Jurkat, Clone E6-1 (cell line): ENCODE measurements at regions not wholly inside any gene's neighbourhood (a gene's known extent, or its start where the extent isn't known, plus 50 kb on each side); places are given as distances from the start of the nearest gene placed in this dataset.
"Not testable (repeated sequence)": the region's sequence is repeated elsewhere in the genome, so short reads cannot be mapped to it uniquely, and the experiment has no call there.

ENCODE experiments used
- DNase-seq: peaks from one replicate; pipeline ENCODE4 v3.0.0-alpha.2; 2011; ENCODE audit warnings: low read depth, low spot score
- H3K4me3 ChIP-seq: 2 replicates; pipeline ENCODE4 v1.5.1; 2011; ENCODE audit warnings: mild to moderate bottlenecking, low read length, control low read depth, moderate library complexity

DNA sequence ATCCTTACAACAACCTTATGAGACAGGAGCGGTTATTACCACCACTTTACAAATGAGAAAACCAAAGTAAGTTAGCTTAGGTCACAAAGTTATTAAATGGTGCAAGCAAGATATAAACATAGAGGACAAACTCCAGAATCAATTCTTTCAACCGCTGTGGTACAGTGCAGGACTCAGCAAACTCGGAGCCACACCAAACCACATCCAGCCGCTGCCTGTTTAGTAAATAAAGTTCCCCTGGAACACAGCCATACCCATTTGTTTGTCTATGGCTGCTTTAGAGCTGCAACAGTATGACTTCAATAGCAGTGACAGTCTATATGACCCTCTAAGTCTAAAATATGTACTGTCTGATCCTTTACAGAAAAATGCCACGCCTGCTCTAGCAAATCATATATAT lies 1567.2 kb upstream of the WWC1 start:
- no peak overlapping the region for H3K4me3 ChIP-seq
- DNase-seq, result no peak

DNA sequence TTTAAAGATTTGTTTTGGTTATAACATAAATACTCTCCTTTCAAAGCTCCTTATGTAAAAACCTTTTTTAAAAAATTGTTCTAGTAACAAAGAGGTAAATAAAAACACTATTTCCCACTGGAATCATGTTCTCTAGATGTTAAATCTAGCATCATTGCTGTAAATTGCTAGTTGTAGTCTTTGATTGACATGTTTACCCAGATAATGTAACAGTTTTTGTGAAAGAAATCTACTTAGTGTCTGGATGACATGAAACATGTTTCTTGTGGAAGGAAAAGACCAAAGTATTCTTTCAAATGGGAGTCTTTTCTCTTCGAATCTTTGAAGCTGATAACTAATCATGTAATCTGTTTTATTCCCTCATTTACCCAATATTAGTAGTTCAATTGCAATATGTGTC lies 1565.9 kb upstream of the WWC1 start:
- no peak overlapping the region for H3K4me3 ChIP-seq
- DNase-seq, result no peak

DNA sequence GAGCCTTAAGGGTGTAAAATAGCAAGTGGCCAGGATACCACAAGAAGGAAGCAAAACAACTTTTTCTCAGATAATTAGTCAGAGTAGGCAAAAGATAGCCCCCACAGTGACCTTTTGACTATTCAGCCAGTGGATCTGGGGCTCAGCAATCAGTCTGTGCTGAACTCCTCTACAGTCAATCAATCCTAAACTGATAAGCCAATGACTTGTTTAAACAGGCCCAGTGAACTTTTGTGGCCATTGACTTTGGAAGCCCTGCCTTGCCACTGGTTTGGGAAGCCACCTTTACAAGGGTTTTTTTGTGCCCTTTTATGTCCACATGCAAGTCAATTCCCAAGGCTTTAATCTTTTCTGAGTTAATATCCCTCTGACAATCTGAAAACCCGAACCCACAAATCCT lies 1565.0 kb upstream of the WWC1 start:
- no peak for DNase-seq
- no peak overlapping the region for H3K4me3 ChIP-seq

DNA sequence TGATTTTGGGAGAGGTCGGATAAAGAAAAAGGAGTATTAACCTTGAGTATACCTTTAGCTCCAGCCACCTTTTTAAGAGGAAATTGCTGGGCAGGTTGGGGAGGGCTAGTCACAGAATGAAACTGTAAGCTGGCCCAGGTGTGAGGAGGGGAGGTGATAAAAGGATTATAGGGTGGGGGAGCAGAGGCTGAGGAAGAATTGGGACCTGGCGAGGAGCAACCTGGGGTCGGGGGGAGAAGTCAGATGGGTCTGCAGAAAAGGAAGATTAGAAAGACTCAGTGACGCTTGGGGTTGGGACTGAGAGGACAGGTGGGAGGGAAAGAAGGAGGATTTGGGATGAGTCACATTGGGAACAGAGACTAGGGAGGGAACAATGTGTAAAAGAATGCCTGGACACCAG lies 1548.5 kb upstream of the WWC1 start:
- DNase-seq, H3K4me3 ChIP-seq: not testable (repeated sequence)

DNA sequence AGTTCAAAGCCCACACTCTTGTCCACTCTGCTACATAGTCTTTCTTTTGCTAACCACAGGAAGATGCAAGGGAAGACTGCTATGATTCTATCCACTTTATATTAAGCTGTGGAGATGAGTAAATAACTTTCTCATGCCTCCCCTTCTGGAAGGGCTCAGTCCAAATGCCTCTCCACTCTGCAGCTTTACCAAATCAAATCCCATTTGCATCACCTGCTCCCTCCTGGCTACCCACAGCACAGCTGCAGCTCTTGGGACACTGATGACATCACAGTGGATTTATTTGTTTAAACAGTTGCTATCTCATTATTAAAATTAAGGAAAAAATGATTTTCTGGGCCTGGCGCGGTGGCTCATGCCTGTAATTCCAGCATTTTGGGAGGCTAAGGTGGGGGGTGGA lies 1544.9 kb upstream of the WWC1 start:
- no peak for DNase-seq
- no peak overlapping the region for H3K4me3 ChIP-seq

DNA sequence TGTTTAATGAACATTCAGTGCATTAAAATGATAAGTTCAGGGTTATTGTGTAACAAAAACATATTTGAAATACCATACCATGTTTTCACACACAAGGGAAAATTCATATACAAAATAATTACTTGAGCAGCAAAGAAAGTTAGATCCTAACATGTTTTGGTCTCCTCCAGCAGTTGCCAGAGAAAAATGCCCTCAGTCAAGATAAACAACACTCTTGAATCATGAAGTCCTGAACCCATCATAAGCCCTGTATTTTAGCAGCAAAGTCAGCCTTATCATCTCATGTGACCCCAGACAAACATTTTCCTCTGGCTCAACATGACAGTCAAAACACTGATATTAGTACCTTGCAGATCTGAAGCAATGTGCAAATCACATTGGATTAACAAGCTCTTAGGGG lies 1541.1 kb upstream of the WWC1 start:
- H3K4me3 ChIP-seq, result no peak overlapping the region
- no peak for DNase-seq

DNA sequence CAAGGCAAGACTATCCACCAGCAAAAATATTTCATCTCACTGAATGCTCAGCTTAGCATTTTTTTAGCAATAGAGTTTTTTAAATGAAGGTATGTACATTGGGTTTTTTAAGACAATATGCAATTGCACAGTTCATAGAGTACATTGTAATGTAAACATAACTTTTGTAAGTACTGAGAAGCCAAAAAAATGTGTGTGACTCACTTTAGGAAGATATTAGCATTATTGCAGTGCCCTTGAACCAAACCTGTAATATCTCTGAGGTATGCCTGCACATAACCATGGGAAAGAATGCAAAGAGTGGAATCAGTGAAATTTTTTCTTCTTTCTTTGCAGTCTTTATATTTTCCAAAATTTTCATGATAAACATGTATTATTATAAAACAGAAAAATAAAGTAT lies 1533.3 kb upstream of the WWC1 start:
- H3K4me3 ChIP-seq, result no peak overlapping the region
- DNase-seq, result no peak

DNA sequence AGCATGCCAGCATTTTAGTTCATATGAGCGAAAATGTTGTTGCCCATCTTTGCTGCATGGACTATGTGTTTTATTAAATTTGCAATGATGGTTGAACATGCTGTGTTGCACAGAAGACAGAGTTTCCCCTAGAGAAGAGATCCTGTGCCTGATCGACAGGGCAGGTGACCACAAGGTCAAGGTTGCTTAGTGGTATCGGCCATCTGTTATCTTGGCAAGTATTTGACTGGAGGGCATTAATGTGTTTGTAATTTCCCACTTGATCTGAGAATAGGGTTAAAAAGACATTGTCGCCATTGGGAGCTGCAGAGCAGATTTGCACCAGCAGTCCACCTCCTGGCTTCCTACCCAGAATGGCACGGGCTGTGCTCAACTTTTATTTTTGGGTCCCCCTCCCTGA lies 1523.6 kb upstream of the WWC1 start:
- H3K4me3 ChIP-seq, result no peak overlapping the region
- no peak for DNase-seq

DNA sequence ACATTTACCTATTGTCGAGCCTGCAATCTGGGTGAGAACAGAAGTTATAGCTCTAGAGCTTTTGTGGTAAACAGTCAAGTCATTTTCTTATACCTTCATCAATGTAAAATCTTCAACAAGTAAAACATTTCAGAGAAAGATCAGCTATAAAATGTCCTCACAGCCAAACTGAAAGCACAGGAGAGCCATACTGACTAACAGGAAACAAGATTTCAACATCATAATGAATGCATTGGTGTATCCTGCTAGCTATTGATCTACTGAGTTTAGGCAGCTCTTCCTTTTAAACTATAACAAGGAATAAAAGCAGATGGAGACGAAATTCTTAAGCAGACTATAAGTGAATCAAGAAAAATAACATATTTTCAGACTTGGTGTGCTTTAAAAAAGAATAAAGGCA lies 1522.9 kb upstream of the WWC1 start:
- DNase-seq, result no peak
- no peak overlapping the region for H3K4me3 ChIP-seq

DNA sequence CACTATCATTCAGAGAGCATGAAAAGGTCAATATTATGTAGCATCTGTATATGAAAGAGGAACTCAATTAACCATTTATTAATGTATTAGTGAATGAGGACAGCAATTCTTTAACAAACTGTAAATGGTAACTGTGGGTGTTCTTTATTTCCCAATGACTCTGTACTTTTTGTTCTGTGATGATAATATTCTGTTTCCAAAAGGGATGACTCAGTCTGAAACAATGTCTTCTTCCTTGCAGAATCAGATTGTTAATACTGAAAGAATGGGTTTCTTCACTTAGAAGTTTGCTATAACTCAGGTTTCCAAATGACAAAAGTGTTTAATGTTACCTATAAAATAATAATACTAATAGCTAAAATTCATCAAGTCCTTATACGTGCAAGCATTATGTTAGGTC lies 1518.7 kb upstream of the WWC1 start:
- H3K4me3 ChIP-seq, result no peak overlapping the region
- no peak for DNase-seq

DNA sequence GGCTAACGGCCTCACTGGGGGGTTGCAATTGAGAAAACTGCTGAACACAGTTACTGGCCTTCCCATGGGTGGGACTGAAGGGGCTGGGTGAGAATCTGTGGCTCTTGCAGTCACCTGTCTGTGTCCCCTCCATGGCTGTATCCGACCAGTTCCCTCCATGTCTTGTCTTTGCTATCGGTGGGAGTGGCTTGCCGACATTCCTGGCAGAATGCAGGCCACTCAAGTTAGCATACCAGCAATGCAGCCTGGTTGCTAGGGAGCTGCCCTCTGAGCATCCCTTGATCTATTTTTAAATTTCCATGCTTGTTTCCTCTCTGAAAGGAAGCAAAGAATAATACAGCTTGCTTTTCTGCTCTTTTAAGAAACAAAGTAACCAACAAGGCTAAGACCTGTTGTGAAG lies 1509.7 kb upstream of the WWC1 start:
- H3K4me3 ChIP-seq, result no peak overlapping the region
- no peak for DNase-seq

DNA sequence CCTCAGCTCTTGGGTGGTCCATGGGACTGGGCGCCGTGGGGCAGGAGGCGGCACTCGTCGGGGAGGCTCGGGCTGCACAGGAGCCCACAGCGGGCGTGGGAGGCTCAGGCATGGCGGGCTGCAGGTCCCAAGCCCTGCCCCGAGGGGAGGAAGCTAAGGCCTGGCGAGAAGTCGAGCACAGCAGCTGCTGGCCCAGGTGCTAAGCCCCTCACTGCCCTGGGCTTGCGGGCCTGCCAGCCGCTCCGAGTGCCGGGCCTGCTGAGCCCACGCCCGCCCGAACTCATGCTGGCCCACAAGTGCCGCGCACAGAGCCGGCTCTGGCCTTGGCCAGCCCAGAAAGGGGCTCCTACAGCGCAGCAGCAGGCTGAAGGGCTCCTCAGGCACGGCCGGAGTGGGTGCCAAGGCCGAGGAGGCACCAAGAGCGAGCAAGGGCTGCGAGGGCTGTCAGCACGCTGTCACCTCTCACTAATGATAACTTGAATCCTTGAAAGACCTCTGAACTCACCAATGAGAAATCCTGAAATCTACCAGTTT lies 1506.8 kb upstream of the WWC1 start:
- DNase-seq, result no peak
- no peak overlapping the region for H3K4me3 ChIP-seq

DNA sequence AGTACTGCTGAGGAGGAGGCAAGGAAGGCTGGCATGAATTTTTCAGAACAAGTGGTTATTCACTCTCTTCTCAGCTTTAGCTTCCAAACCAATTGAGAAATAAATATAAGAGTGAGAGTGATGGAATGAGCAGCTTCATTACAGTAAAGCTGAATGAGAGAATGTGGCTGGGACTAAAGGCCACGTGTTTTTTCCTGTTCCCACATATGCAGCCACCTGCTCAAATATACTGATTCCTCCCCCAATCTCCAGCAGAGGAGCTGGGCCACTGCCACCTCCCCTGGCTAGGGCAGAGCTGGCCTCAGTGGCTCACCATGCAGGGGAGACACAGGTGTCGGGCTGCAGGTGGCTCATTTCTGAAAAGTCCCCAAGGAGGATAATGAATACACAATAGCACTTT lies 1505.3 kb upstream of the WWC1 start:
- no peak overlapping the region for H3K4me3 ChIP-seq
- DNase-seq, result no peak

DNA sequence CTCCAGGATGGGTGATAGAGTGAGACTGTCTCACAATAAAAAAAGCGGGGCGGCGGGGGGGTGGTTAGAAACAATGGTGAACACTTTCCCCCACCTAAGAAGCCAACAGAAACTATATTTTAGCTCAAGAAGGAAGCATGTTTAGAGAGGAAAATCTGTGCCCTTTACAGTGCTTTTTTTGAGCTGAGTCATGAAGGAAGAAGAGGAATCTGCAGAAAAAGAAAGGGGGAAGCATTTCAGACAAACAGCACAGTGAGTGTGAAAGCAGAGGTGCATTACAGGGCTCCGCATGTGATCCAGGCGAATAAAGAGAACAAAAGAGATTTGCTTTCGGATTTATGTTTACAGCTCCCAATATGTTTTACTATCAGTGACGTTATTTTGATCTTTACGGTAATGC lies 1504.6 kb upstream of the WWC1 start:
- no peak overlapping the region for H3K4me3 ChIP-seq
- DNase-seq, result no peak

DNA sequence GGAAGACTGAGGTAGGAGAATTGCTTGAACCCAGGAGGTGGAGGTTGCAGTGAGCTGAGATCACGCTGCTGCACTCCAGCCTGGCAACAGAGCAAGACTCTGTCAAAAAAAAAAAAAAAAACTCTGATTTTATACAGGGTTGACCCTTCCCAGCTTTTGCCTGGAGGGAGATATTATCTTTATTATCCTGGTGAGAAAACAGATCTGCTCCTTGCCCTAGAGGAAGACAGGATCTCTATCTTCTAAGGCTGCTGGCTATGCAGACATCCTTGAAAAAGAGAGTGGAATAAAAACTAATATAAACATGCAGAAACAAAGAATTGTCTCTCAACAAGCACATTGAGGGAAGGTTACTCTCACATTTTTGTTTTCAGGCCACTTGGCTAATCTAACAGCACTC lies 1503.4 kb upstream of the WWC1 start:
- no peak for DNase-seq
- H3K4me3 ChIP-seq, result no peak overlapping the region

DNA sequence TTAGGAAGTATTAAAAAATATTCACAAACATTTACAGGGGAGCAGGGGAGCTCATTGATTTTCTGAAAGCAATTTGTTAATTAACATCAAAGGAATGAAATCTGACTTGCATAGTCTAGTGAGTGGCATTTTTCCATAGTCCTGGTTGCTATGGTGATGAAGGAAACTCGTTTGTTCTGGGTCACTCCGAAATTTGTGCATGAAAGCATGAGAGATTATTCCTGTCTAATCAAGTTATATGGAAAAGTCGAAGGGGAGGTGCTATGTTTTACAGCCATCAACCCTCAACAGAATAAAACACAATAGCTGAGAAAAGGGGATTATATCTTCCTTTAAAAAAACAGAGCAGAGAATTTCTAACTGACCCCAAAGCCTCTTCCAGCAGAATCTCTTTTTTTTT lies 1495.7 kb upstream of the WWC1 start:
- H3K4me3 ChIP-seq, result no peak overlapping the region
- no peak for DNase-seq

DNA sequence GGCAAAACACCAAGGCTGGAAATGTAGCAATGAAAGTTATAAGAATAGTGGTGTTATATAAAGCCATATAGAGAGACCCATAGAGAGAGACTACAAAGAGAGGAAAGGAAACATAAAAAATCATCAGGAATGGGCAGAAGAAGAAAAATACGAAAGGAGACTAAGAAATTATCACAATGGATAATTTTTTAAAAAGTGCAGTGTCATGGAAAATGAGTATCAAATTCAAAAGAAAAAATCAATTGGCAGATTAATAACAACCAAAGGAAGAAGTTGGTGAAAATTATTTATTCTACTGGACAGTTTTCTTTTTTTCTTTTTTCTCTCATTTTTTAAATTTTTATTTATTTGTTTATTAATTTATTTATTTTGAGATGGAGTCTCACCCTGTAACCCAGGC lies 1488.4 kb upstream of the WWC1 start:
- no peak overlapping the region for H3K4me3 ChIP-seq
- no peak for DNase-seq

DNA sequence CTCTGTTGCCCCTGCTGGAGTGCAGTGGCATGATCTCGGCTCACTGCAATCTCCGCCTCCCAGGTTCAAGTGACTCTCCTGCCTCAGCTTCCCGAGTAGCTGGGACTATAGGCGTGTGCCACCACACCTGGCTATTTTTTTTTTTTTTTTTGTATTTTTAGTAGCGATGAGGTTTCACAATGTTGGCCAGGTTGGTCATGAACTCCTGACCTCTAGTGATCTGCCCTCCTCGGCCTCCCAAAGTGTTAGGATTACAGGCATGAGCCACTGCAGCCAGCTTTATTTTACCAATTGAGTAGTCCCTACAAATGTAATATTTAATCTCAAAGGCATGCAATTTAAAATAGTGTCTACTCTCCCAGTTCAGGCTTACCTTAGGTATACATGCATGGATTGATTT lies 1487.2 kb upstream of the WWC1 start:
- H3K4me3 ChIP-seq, DNase-seq: not testable (repeated sequence)

DNA sequence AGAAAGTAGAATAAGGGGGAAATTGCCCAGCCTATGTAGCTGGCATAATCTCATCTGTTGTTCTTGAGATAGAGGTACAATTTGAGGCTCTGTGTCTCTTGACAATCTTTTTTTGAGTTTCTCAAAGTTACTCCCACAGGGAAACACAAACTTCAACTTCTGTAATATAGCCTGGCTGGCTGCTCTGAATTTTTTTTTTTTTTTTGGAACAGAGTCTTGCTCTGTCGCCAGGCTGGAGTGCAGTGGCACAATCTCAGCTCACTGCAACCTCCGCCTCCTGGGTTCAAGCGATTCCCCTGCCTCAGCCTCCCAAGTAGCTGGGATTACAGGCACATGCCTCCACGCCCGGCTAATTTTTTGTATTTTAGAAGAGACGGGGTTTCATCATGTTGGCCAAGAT lies 1486.8 kb upstream of the WWC1 start:
- DNase-seq, H3K4me3 ChIP-seq: not testable (repeated sequence)

DNA sequence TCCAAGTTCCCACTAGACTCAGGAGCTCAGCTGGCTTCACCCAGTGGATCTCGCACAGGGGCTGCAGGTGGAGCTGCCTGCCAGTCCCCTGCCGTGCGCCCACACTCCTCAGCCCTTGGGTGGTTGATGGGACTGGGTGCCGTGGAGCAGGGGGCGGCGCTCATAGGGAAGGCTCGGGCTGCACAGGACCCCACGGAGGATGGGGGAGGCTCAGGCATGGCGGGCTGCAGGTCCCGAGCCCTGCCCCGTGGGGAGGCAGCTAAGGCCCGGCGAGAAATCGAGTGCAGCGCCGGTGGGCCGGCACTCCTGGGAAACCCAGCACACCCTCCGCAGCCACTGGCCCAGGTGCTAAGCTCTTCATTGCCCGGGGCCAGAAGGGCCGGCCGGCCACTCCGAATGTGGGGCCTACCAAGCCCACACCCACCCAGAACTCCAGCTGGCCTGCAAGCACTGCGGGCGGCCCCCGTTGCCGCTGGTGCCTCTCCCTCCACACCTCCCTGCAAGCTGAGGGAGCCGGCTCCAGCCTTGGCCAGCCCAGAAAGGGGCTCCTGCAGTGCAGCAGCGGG lies 1481.3 kb upstream of the WWC1 start:
- DNase-seq, H3K4me3 ChIP-seq: not testable (repeated sequence)

DNA sequence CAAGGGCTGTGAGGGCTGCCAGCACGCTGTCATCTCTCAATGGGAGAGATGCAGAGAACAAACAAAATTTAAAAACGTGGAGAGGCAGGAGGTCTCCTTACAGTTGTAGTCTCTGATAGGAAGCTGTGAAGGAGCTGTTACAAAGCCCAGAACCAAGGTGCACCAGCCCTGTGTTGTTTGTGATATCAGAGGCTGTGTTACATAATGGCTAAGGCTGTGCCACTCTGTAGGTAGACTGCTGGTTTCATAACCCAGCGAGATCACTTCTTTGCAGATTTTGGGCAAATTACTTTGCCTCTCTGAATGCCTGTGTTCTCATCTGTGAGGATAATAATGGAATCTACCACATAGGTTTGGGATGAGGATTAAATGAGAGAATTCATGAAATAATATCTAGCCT lies 1480.7 kb upstream of the WWC1 start:
- DNase-seq, result no peak
- H3K4me3 ChIP-seq, result no peak overlapping the region

DNA sequence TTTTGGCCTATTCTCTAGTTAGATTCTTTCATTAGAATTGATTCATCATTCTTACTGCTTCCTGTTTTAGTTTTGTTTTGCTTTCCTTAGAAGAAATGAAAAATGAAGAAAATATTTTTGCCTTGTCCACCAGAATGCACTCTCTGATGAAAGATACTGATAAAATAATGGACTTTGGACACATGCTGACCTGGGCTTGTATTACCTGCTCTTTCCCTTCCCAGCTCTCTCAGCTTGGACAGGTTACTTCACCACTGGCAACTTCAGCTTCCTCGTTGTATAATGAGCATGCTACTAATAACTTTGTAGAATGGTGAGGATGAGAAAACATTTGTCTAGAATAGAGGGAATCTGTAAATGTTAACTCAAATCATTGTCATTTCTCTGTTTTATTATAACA lies 1468.1 kb upstream of the WWC1 start:
- no peak for DNase-seq

More for the DNA sequence above, 1468.1 kb upstream of the WWC1 start:
- no peak overlapping the region for H3K4me3 ChIP-seq
